SKM-1 treated with dmso at 0.1 percent for 144 hours (cell line): ENCODE measurements at regions not wholly inside any gene's neighbourhood (a gene's known extent, or its start where the extent isn't known, plus 50 kb on each side); places are given as distances from the start of the nearest gene placed in this dataset.
"Not testable (repeated sequence)": the region's sequence is repeated elsewhere in the genome, so short reads cannot be mapped to it uniquely, and the experiment has no call there.

ENCODE experiments used
- DNase-seq: peaks from one replicate; lab custom pipeline; 2025; ENCODE audit not compliant: unreplicated experiment; lab: John Stamatoyannopoulos, UW

GRCh38 chr5:112533362-112533761 lies 114.3 kb upstream of the EPB41L4A start:
- DNase-seq = no peak

GRCh38 chr5:112534067-112534583 lies 115.0 kb upstream of the EPB41L4A start:
- no peak for DNase-seq

GRCh38 chr5:112534611-112535255 lies 115.7 kb upstream of the EPB41L4A start:
- DNase-seq = no peak

GRCh38 chr5:112535356-112535755 lies 116.3 kb upstream of the EPB41L4A start:
- DNase-seq = no peak

- DNase-seq = not testable (repeated sequence)
Measured at GRCh38 chr5:112544558-112544957, 125.5 kb upstream of the EPB41L4A start.

GRCh38 chr5:112546946-112547592 lies 128.0 kb upstream of the EPB41L4A start:
- DNase-seq = no peak

- DNase-seq = no peak
Measured at GRCh38 chr5:112548246-112548881, 129.3 kb upstream of the EPB41L4A start.

- DNase-seq = no peak
Measured at GRCh38 chr5:112549127-112549526, 130.1 kb upstream of the EPB41L4A start.

GRCh38 chr5:112549605-112550166 lies 130.6 kb upstream of the EPB41L4A start:
- DNase-seq = no peak

- DNase-seq = peak; percentile 58
Measured at GRCh38 chr5:112551419-112552032, 132.4 kb upstream of the EPB41L4A start.

GRCh38 chr5:112552216-112552615 lies 133.1 kb upstream of the EPB41L4A start:
- no peak for DNase-seq

- no peak for DNase-seq
Measured at GRCh38 chr5:112552791-112553190, 133.7 kb upstream of the EPB41L4A start.

- no peak for DNase-seq
Measured at GRCh38 chr5:112554101-112554977, 135.3 kb upstream of the EPB41L4A start.

- DNase-seq = no peak
Measured at GRCh38 chr5:112555197-112555596, 136.1 kb upstream of the EPB41L4A start.

- no peak for DNase-seq
Measured at GRCh38 chr5:112555691-112556090, 136.6 kb upstream of the EPB41L4A start.

GRCh38 chr5:112559501-112559900 lies 140.4 kb upstream of the EPB41L4A start:
- not testable (repeated sequence) for DNase-seq

GRCh38 chr5:112560371-112560770 lies 141.3 kb upstream of the EPB41L4A start:
- DNase-seq = no peak

- DNase-seq = no peak
Measured at GRCh38 chr5:112563169-112563826, 144.2 kb upstream of the EPB41L4A start.

GRCh38 chr5:112566251-112566650 lies 147.2 kb upstream of the EPB41L4A start:
- DNase-seq = no peak

- no peak for DNase-seq
Measured at GRCh38 chr5:112569596-112569995, 150.5 kb upstream of the EPB41L4A start.
